GM21526 (cell line): ENCODE measurements at regions not wholly inside any gene's neighbourhood (a gene's known extent, or its start where the extent isn't known, plus 50 kb on each side); places are given as distances from the start of the nearest gene placed in this dataset.
"Not testable (repeated sequence)": the region's sequence is repeated elsewhere in the genome, so short reads cannot be mapped to it uniquely, and the experiment has no call there.

ENCODE experiments used
- ATAC-seq: cut with Tn5 transposase; IDR thresholded peaks from one replicate; pipeline ENCODE4 v1.9.1; 2021; ENCODE audit warnings: moderate library complexity; ENCODE audit not compliant: unreplicated experiment, low FRiP score

GRCh38 chr9:626114-626513 is 215.4 kb upstream of the DMRT1 start:
- ATAC-seq, result not testable (repeated sequence)

GRCh38 chr9:626596-626995 is 214.9 kb upstream of the DMRT1 start:
- peak; percentile 87 for ATAC-seq

- no peak for ATAC-seq
These were observed 214.0 kb upstream of the DMRT1 start for GRCh38 chr9:627336-627970.

- ATAC-seq, result no peak
These were observed 212.4 kb upstream of the DMRT1 start for GRCh38 chr9:629146-629545.

GRCh38 chr9:630817-631216 is 210.7 kb upstream of the DMRT1 start:
- no peak for ATAC-seq

- no peak for ATAC-seq
These were observed 209.9 kb upstream of the DMRT1 start for GRCh38 chr9:631596-631995.

GRCh38 chr9:633461-633860 is 208.0 kb upstream of the DMRT1 start:
- ATAC-seq, result no peak

GRCh38 chr9:636931-637591 is 204.4 kb upstream of the DMRT1 start:
- no peak for ATAC-seq

GRCh38 chr9:638152-638551 is 203.3 kb upstream of the DMRT1 start:
- ATAC-seq, result no peak

GRCh38 chr9:642014-642413 is 199.5 kb upstream of the DMRT1 start:
- ATAC-seq, result no peak

- ATAC-seq, result no peak
These were observed 197.5 kb upstream of the DMRT1 start for GRCh38 chr9:643966-644365.

GRCh38 chr9:647522-647921 is 194.0 kb upstream of the DMRT1 start:
- no peak for ATAC-seq

GRCh38 chr9:649128-650074 is 192.1 kb upstream of the DMRT1 start:
- no peak for ATAC-seq

- no peak for ATAC-seq
These were observed 191.1 kb upstream of the DMRT1 start for GRCh38 chr9:650362-650761.

- ATAC-seq, result no peak
These were observed 190.1 kb upstream of the DMRT1 start for GRCh38 chr9:651371-651770.

- no peak for ATAC-seq
These were observed 188.6 kb upstream of the DMRT1 start for GRCh38 chr9:652914-653313.

- ATAC-seq, result no peak
These were observed 188.1 kb upstream of the DMRT1 start for GRCh38 chr9:653421-653820.

- ATAC-seq, result no peak
These were observed 187.6 kb upstream of the DMRT1 start for GRCh38 chr9:653856-654387.

- no peak for ATAC-seq
These were observed 185.6 kb upstream of the DMRT1 start for GRCh38 chr9:655875-656274.

- ATAC-seq, result no peak
These were observed 184.4 kb upstream of the DMRT1 start for GRCh38 chr9:656926-657568.

GRCh38 chr9:659286-659685 is 182.2 kb upstream of the DMRT1 start:
- no peak for ATAC-seq
